ENCODE measurements at regions not wholly inside any gene's neighbourhood (a gene's known extent, or its start where the extent isn't known, plus 50 kb on each side); places are given as distances from the start of the nearest gene placed in this dataset.
"Not testable (repeated sequence)": the region's sequence is repeated elsewhere in the genome, so short reads cannot be mapped to it uniquely, and the experiment has no call there.

DNA sequence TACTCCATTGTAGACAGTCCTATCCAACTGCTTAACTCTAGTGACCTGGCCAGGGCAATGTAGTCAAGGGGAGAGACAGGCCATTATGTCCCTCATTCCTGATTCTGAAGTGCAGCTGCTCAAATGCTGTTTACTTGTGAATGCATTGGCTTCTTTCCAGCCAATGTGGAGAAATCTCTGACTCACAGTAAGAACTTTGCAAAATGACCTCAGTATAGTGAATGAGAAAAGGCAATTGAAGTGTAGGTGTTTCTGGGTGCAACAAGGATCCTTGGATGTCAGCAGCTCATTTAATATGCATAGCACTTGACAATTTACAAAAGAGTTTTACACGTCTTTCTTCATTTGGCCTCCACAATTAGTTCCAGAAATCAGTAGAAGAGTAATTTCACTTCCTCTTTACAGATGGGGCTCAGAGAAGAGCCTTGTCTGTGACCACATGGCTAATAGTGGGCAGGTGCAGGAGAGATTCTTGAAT lies 367.2 kb downstream of the OSTF1 start:
- Histone ChIP-seq H3K36me3 (ENCODE audit: control insufficient read depth in 2 of 2, insufficient read depth in 2 of 2, low read length in 1 of 2) (no peaks in the 10 kb centered on the region), H3K27ac (ENCODE audit: low read depth in 1 of 2, low read length in 1 of 2) (no peak overlapping the region), H3K4me1 (ENCODE audit: control insufficient read depth in 2 of 2, insufficient read depth in 2 of 2, low read length in 2 of 2) (no peaks in the 10 kb centered on the region), H3K9me3 (ENCODE audit: control insufficient read depth in 2 of 2, insufficient read depth in 1 of 2, low read length in 1 of 2) (no peaks in the 10 kb centered on the region), H3K27me3 (ENCODE audit: control insufficient read depth in 2 of 2, insufficient read depth in 1 of 2, low read length in 1 of 2) (no peaks in the 10 kb centered on the region), H3K4me3 (ENCODE audit: low read length in 2 of 2) (no peak overlapping the region)
- DNase-seq (ENCODE audit: low read depth in 6 of 9, low spot score in 9 of 9): no peak
- WGBS: 23% methylated on average over 1 of the region's 1 CpG

DNA sequence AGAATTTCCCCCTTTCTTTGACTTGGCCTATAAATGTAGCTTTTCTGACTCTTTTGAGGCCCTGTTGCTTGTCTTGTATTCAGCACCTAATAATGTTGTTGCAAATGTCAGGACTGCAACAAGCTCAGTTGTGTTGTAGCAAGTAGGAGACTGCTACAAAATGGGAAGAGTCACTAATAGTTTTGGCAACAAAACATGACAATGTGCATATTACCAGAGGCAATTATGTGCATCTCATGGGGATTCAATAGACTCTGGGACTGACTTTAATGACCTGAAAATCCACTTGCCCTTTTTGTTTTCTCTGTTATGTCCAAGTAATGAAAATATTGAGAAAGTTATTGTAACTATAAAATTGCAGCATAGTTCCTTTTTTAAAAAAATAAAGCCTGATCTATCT lies 368.4 kb downstream of the OSTF1 start:
- DNase-seq (ENCODE audit: low read depth in 6 of 9, low spot score in 9 of 9): no peak
- H3K4me1 ChIP-seq (ENCODE audit: control insufficient read depth in 2 of 2, insufficient read depth in 2 of 2, low read length in 2 of 2): no peaks in the 10 kb centered on the region
- H3K27ac ChIP-seq (ENCODE audit: low read depth in 1 of 2, low read length in 1 of 2): no peak overlapping the region
- no peaks in the 10 kb centered on the region for H3K36me3 ChIP-seq (ENCODE audit: control insufficient read depth in 2 of 2, insufficient read depth in 2 of 2, low read length in 1 of 2)
- no peak overlapping the region for H3K4me3 ChIP-seq (ENCODE audit: low read length in 2 of 2)
- H3K27me3 ChIP-seq (ENCODE audit: control insufficient read depth in 2 of 2, insufficient read depth in 1 of 2, low read length in 1 of 2): no peaks in the 10 kb centered on the region
- no peaks in the 10 kb centered on the region for H3K9me3 ChIP-seq (ENCODE audit: control insufficient read depth in 2 of 2, insufficient read depth in 1 of 2, low read length in 1 of 2)

- 96% methylated on average over 6 of the region's 6 CpGs for WGBS
- H3K4me3 ChIP-seq (ENCODE audit: low read length in 2 of 2): no peak overlapping the region
- H3K36me3 ChIP-seq (ENCODE audit: control insufficient read depth in 2 of 2, insufficient read depth in 2 of 2, low read length in 1 of 2): no peaks in the 10 kb centered on the region
- no peaks in the 10 kb centered on the region for H3K9me3 ChIP-seq (ENCODE audit: control insufficient read depth in 2 of 2, insufficient read depth in 1 of 2, low read length in 1 of 2)
- no peak overlapping the region for H3K27ac ChIP-seq (ENCODE audit: low read depth in 1 of 2, low read length in 1 of 2)
- H3K27me3 ChIP-seq (ENCODE audit: control insufficient read depth in 2 of 2, insufficient read depth in 1 of 2, low read length in 1 of 2): no peaks in the 10 kb centered on the region
- no peak for DNase-seq (ENCODE audit: low read depth in 6 of 9, low spot score in 9 of 9)
- H3K4me1 ChIP-seq (ENCODE audit: control insufficient read depth in 2 of 2, insufficient read depth in 2 of 2, low read length in 2 of 2): no peaks in the 10 kb centered on the region
Observed at GRCh38 chr9:75457474-75458011, 369.2 kb downstream of the OSTF1 start.

GRCh38 chr9:75459311-75459710 lies 371.0 kb downstream of the OSTF1 start:
- 70% methylated on average over 4 of the region's 4 CpGs for WGBS

GRCh38 chr9:75461183-75461582 lies 372.9 kb downstream of the OSTF1 start:
- H3K27me3 ChIP-seq (ENCODE audit: control insufficient read depth in 2 of 2, insufficient read depth in 1 of 2, low read length in 1 of 2): no peaks in the 10 kb centered on the region
- DNase-seq (ENCODE audit: low read depth in 6 of 9, low spot score in 9 of 9): peak in 1 of 9 donors; percentile 4
- H3K9me3 ChIP-seq (ENCODE audit: control insufficient read depth in 2 of 2, insufficient read depth in 1 of 2, low read length in 1 of 2): no peaks in the 10 kb centered on the region
- no peak overlapping the region for H3K4me3 ChIP-seq (ENCODE audit: low read length in 2 of 2)
- no peak overlapping the region for H3K27ac ChIP-seq (ENCODE audit: low read depth in 1 of 2, low read length in 1 of 2)
- H3K36me3 ChIP-seq (ENCODE audit: control insufficient read depth in 2 of 2, insufficient read depth in 2 of 2, low read length in 1 of 2): no peaks in the 10 kb centered on the region
- H3K4me1 ChIP-seq (ENCODE audit: control insufficient read depth in 2 of 2, insufficient read depth in 2 of 2, low read length in 2 of 2): no peaks in the 10 kb centered on the region

More at GRCh38 chr9:75459311-75459710, 371.0 kb downstream of the OSTF1 start:
- not testable (repeated sequence) for H3K9me3 ChIP-seq (ENCODE audit: control insufficient read depth in 2 of 2, insufficient read depth in 1 of 2, low read length in 1 of 2); H3K36me3 ChIP-seq (ENCODE audit: control insufficient read depth in 2 of 2, insufficient read depth in 2 of 2, low read length in 1 of 2); H3K27ac ChIP-seq (ENCODE audit: low read depth in 1 of 2, low read length in 1 of 2); DNase-seq (ENCODE audit: low read depth in 6 of 9, low spot score in 9 of 9); H3K27me3 ChIP-seq (ENCODE audit: control insufficient read depth in 2 of 2, insufficient read depth in 1 of 2, low read length in 1 of 2); H3K4me3 ChIP-seq (ENCODE audit: low read length in 2 of 2); H3K4me1 ChIP-seq (ENCODE audit: control insufficient read depth in 2 of 2, insufficient read depth in 2 of 2, low read length in 2 of 2)

DNA sequence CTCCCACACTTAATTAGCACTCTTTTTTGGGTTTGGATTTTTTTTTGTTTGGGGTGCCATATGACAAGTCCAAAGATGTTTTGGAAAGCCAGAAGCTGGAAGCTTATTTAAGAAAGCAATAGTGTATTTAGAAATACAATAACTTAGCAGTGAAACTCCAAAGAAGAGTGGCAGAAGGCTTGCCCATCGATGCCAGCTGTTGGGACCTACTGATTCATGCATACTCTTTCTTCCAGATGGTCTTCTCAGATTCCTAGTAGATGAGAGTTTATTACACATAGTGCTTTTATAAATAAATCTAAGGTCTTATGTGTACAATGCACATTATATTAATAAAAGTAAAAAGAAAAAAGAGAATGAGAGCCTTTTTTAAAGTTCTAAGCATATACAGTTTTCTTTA lies 374.6 kb downstream of the OSTF1 start:
- Histone ChIP-seq H3K4me1 (ENCODE audit: control insufficient read depth in 2 of 2, insufficient read depth in 2 of 2, low read length in 2 of 2) (no peaks in the 10 kb centered on the region), H3K27me3 (ENCODE audit: control insufficient read depth in 2 of 2, insufficient read depth in 1 of 2, low read length in 1 of 2) (no peaks in the 10 kb centered on the region), H3K27ac (ENCODE audit: low read depth in 1 of 2, low read length in 1 of 2) (no peak overlapping the region), H3K36me3 (ENCODE audit: control insufficient read depth in 2 of 2, insufficient read depth in 2 of 2, low read length in 1 of 2) (no peaks in the 10 kb centered on the region), H3K4me3 (ENCODE audit: low read length in 2 of 2) (no peak overlapping the region), H3K9me3 (ENCODE audit: control insufficient read depth in 2 of 2, insufficient read depth in 1 of 2, low read length in 1 of 2) (no peaks in the 10 kb centered on the region)
- WGBS: 87% methylated on average over 1 of the region's 1 CpG
- DNase-seq (ENCODE audit: low read depth in 6 of 9, low spot score in 9 of 9): no peak

GRCh38 chr9:75463871-75464270 lies 375.6 kb downstream of the OSTF1 start:
- H3K27ac ChIP-seq (ENCODE audit: low read depth in 1 of 2, low read length in 1 of 2): no peak overlapping the region
- DNase-seq (ENCODE audit: low read depth in 6 of 9, low spot score in 9 of 9): no peak
- H3K36me3 ChIP-seq (ENCODE audit: control insufficient read depth in 2 of 2, insufficient read depth in 2 of 2, low read length in 1 of 2): no peaks in the 10 kb centered on the region
- H3K27me3 ChIP-seq (ENCODE audit: control insufficient read depth in 2 of 2, insufficient read depth in 1 of 2, low read length in 1 of 2): no peaks in the 10 kb centered on the region
- no peaks in the 10 kb centered on the region for H3K4me1 ChIP-seq (ENCODE audit: control insufficient read depth in 2 of 2, insufficient read depth in 2 of 2, low read length in 2 of 2)
- no peak overlapping the region for H3K4me3 ChIP-seq (ENCODE audit: low read length in 2 of 2)
- no peaks in the 10 kb centered on the region for H3K9me3 ChIP-seq (ENCODE audit: control insufficient read depth in 2 of 2, insufficient read depth in 1 of 2, low read length in 1 of 2)

GRCh38 chr9:75464726-75465125 lies 376.4 kb downstream of the OSTF1 start:
- no peaks in the 10 kb centered on the region for H3K9me3 ChIP-seq (ENCODE audit: control insufficient read depth in 2 of 2, insufficient read depth in 1 of 2, low read length in 1 of 2)
- 96% methylated on average over 4 of the region's 4 CpGs for WGBS
- no peak for DNase-seq (ENCODE audit: low read depth in 6 of 9, low spot score in 9 of 9)
- H3K36me3 ChIP-seq (ENCODE audit: control insufficient read depth in 2 of 2, insufficient read depth in 2 of 2, low read length in 1 of 2): no peaks in the 10 kb centered on the region
- no peak overlapping the region for H3K4me3 ChIP-seq (ENCODE audit: low read length in 2 of 2)
- H3K4me1 ChIP-seq (ENCODE audit: control insufficient read depth in 2 of 2, insufficient read depth in 2 of 2, low read length in 2 of 2): no peaks in the 10 kb centered on the region
- no peak overlapping the region for H3K27ac ChIP-seq (ENCODE audit: low read depth in 1 of 2, low read length in 1 of 2)
- H3K27me3 ChIP-seq (ENCODE audit: control insufficient read depth in 2 of 2, insufficient read depth in 1 of 2, low read length in 1 of 2): no peaks in the 10 kb centered on the region

GRCh38 chr9:75467142-75467541 lies 378.8 kb downstream of the OSTF1 start:
- no peak for DNase-seq (ENCODE audit: low read depth in 6 of 9, low spot score in 9 of 9)
- Histone ChIP-seq H3K4me3 (ENCODE audit: low read length in 2 of 2) (no peak overlapping the region), H3K4me1 (ENCODE audit: control insufficient read depth in 2 of 2, insufficient read depth in 2 of 2, low read length in 2 of 2) (no peaks in the 10 kb centered on the region), H3K27ac (ENCODE audit: low read depth in 1 of 2, low read length in 1 of 2) (no peak overlapping the region), H3K9me3 (ENCODE audit: control insufficient read depth in 2 of 2, insufficient read depth in 1 of 2, low read length in 1 of 2) (no peaks in the 10 kb centered on the region), H3K27me3 (ENCODE audit: control insufficient read depth in 2 of 2, insufficient read depth in 1 of 2, low read length in 1 of 2) (no peaks in the 10 kb centered on the region), H3K36me3 (ENCODE audit: control insufficient read depth in 2 of 2, insufficient read depth in 2 of 2, low read length in 1 of 2) (no peaks in the 10 kb centered on the region)
- 93% methylated on average over 2 of the region's 2 CpGs for WGBS
